IPS-18c (cell line): ENCODE measurements at regions not wholly inside any gene's neighbourhood (a gene's known extent, or its start where the extent isn't known, plus 50 kb on each side); places are given as distances from the start of the nearest gene placed in this dataset.

Experiments used
- H3K4me3 ChIP-seq: 2 replicates; pipeline ENCODE4 v1.7.0; 2013; ENCODE audit warnings: low read depth, mild to moderate bottlenecking, low read length, moderate library complexity; ENCODE audit not compliant: insufficient read depth
- H3K9me3 ChIP-seq: one replicate; pipeline ENCODE4 v1.6.1; 2013; ENCODE audit warnings: mild to moderate bottlenecking, low read length, moderate library complexity; ENCODE audit not compliant: control insufficient read depth, insufficient read depth

- Histone ChIP-seq H3K4me3 (no peak overlapping the region), H3K9me3 (no peaks in the 10 kb centered on the region)
Observed at GRCh38 chr1:164466429-164466828, 92.6 kb upstream of the PBX1 start.

GRCh38 chr1:164470996-164471395 is 88.0 kb upstream of the PBX1 start:
- Histone ChIP-seq H3K9me3 (no peaks in the 10 kb centered on the region), H3K4me3 (no peak overlapping the region)

GRCh38 chr1:164472841-164473240 is 86.1 kb upstream of the PBX1 start:
- no peaks in the 10 kb centered on the region for H3K9me3 ChIP-seq
- H3K4me3 ChIP-seq, result no peak overlapping the region

DNA sequence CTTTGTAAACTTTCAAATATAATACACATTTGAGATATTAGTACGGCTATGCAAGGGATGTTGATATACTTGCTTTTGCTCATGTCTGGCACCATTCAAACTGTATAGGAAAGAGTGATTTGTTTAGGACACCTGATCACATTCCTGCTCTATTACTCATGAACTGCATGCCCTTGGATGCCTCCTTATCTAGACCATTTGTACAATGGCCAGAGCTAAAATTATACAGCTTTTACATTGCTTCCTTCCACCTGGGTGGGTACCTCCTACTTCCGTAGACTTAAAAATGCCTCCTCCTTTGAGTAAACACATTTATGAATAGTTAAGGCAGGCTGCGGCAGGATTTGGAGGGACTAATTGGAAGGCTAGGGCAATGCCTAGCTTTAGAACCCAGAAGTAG is 85.4 kb upstream of the PBX1 start:
- Histone ChIP-seq H3K4me3 (no peak overlapping the region), H3K9me3 (no peaks in the 10 kb centered on the region)

DNA sequence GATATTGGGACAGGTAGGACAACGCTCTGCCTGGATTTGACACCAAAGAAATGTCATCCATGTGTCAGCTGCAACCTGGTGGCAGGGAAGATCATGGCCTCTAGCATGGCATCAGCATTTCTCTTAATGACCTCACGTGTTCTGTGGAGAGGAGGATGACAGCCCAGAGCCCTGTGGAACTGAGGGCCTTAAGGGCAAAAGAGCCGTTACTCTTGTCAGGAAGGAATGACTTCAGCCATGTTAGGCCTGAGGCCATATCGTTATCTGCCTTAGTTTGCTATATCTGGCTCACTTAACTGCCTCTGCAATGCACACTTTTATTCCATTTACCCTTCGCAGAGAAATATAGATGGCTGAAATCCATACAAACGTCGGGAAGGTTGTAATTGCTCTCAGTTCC is 83.2 kb upstream of the PBX1 start:
- no peak overlapping the region for H3K4me3 ChIP-seq
- H3K9me3 ChIP-seq, result no peaks in the 10 kb centered on the region

DNA sequence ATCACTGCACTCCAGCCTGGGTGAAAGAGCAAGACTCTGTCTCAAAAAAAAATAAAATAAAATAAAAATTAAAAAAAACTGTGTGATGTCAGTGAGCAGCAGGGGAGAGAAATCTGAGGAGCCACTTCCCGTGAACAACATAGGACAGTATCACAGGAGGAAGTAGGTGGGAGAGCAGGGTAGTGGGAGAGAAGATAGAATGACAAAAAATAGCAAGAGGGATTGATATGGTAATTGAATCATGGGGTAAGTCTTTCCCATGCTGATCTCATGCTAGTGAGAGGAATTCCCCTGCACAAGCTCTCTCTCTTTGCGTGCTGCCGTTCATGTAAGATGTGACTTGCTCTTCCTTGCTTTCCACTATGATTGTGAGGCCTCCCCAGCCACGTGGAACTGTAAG is 81.6 kb upstream of the PBX1 start:
- no peak overlapping the region for H3K4me3 ChIP-seq
- H3K9me3 ChIP-seq, result no peaks in the 10 kb centered on the region

- no peaks in the 10 kb centered on the region for H3K9me3 ChIP-seq
- no peak overlapping the region for H3K4me3 ChIP-seq
Observed at GRCh38 chr1:164479242-164479641, 79.7 kb upstream of the PBX1 start.

DNA sequence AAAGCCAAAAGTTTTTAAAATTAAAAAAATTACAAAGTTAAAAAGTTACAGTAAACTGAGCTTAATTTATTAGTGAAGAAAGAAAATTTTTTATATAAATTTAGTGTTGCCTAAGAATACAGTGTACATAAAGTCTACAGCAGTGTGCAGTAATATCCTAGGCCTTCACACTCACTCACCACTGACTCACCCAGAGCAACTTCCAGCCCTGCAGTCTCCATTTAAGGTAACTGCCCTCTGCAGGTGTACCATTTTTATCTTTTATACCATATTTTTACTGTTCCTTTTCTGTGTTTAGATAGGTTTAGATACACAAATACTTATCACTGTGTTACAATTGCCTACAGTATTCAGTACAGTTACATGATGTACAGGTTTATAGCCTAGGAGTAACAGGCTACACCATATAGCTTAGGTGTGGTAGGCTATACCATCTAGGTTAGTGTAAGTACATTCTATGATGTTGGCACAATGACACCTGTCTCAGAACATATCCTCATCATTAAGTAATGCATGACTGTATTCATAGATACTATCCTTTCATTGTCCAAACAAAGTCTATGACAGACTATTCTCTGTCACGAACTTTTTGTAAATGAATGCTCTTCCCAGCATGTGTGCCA is 78.6 kb upstream of the PBX1 start:
- H3K9me3 ChIP-seq, result no peaks in the 10 kb centered on the region
- H3K4me3 ChIP-seq, result no peak overlapping the region

DNA sequence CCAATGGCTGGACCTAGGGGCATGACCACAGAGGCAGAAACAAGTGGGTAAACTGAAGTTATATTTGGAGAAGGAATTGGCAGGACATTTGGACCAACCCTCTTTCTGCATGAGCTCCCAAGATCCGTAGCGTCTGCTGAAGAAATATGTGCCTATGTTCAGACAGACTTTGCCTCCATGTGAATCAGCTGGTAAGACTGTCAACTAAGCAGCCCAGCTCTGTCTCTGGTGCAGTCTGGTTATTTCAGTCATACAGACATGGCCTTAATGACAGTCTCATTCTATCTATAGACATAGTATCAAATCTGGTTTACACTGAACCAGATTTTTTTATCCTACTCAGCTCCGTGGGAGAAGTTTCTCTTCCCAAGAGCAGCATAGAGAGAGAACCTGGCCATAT is 63.1 kb upstream of the PBX1 start:
- no peaks in the 10 kb centered on the region for H3K9me3 ChIP-seq
- no peak overlapping the region for H3K4me3 ChIP-seq

DNA sequence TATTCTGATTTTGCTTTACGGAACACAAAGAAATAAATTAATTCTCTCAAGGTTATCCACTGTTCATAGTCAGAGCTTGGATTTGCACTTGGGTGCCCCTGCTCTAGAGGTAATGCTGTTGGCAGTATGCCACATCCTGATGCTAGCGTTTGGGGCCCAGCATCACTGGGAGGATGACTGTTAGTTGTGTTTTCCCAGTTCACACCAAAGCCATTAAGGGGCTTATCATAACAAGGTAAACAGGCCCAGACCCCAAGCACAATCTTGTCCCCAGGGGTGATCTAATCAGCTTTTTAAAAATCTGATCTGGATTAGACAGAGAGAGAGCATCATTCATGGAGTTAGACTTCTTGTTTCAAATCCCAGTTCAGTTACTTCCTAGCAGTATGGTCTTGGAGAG is 60.2 kb upstream of the PBX1 start:
- no peak overlapping the region for H3K4me3 ChIP-seq
- no peaks in the 10 kb centered on the region for H3K9me3 ChIP-seq

DNA sequence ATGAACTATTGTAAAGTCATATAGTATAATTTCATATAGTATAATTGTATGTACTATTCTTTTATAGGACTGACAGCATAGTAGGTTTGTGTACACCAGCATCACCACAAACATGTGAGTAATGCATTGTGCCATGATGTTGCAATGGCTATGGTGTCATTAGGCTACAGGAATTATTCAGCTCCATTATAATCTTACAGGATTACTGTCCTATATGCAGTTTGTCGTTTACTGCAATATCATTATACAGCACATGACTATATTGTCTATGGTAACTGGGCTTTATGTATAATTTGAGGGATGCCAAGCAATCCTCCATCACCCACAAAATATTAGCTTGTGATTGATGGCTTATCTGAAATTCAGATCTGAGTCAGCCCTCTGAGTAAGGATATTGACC is 54.2 kb upstream of the PBX1 start:
- H3K9me3 ChIP-seq, result no peaks in the 10 kb centered on the region
- H3K4me3 ChIP-seq, result no peak overlapping the region
